COR-L47 (cell line): ENCODE measurements at regions not wholly inside any gene's neighbourhood (a gene's known extent, or its start where the extent isn't known, plus 50 kb on each side); places are given as distances from the start of the nearest gene placed in this dataset.

ENCODE experiments used
- DNase-seq: peaks from one replicate; lab custom pipeline; 2025; lab: John Stamatoyannopoulos, UW

GRCh38 chr15:29556380-29556779, 265.9 kb downstream of the TJP1 start:
- no peak for DNase-seq

- no peak for DNase-seq
Measured at GRCh38 chr15:29554531-29554930, 267.7 kb downstream of the TJP1 start.

GRCh38 chr15:29550834-29551465, 271.3 kb downstream of the TJP1 start:
- DNase-seq, result no peak

- DNase-seq, result no peak
Measured at GRCh38 chr15:29548006-29548405, 274.3 kb downstream of the TJP1 start.

GRCh38 chr15:29544513-29545128, 275.0 kb upstream of the NSMCE3 start:
- no peak for DNase-seq

GRCh38 chr15:29542994-29543393, 273.4 kb upstream of the NSMCE3 start:
- peak; percentile 57 for DNase-seq

- DNase-seq, result no peak
Measured at GRCh38 chr15:29541309-29541708, 271.7 kb upstream of the NSMCE3 start.

- DNase-seq, result no peak
Measured at GRCh38 chr15:29540479-29540878, 270.9 kb upstream of the NSMCE3 start.

GRCh38 chr15:29539736-29540135, 270.1 kb upstream of the NSMCE3 start:
- no peak for DNase-seq

GRCh38 chr15:29538044-29538443, 268.4 kb upstream of the NSMCE3 start:
- no peak for DNase-seq

GRCh38 chr15:29535952-29536351, 266.3 kb upstream of the NSMCE3 start:
- DNase-seq, result no peak

GRCh38 chr15:29534378-29534777, 264.8 kb upstream of the NSMCE3 start:
- DNase-seq, result no peak

- DNase-seq, result no peak
Measured at GRCh38 chr15:29533647-29534046, 264.0 kb upstream of the NSMCE3 start.

- no peak for DNase-seq
Measured at GRCh38 chr15:29532296-29532695, 262.7 kb upstream of the NSMCE3 start.

GRCh38 chr15:29530966-29531365, 261.3 kb upstream of the NSMCE3 start:
- DNase-seq, result no peak

- DNase-seq, result no peak
Measured at GRCh38 chr15:29529043-29529442, 259.4 kb upstream of the NSMCE3 start.

- DNase-seq, result no peak
Measured at GRCh38 chr15:29528276-29528675, 258.7 kb upstream of the NSMCE3 start.

- DNase-seq, result no peak
Measured at GRCh38 chr15:29526802-29527201, 257.2 kb upstream of the NSMCE3 start.

- peak; percentile 6 for DNase-seq
Measured at GRCh38 chr15:29522373-29523276, 253.0 kb upstream of the NSMCE3 start.

- DNase-seq, result no peak
Measured at GRCh38 chr15:29518442-29518841, 248.8 kb upstream of the NSMCE3 start.

- no peak for DNase-seq
Measured at GRCh38 chr15:29517829-29518228, 248.2 kb upstream of the NSMCE3 start.

- no peak for DNase-seq
Measured at GRCh38 chr15:29516929-29517328, 247.3 kb upstream of the NSMCE3 start.

GRCh38 chr15:29514926-29515325, 245.3 kb upstream of the NSMCE3 start:
- no peak for DNase-seq
